GM18507 (cell line): ENCODE measurements at regions not wholly inside any gene's neighbourhood (a gene's known extent, or its start where the extent isn't known, plus 50 kb on each side); places are given as distances from the start of the nearest gene placed in this dataset.
"Not testable (repeated sequence)": the region's sequence is repeated elsewhere in the genome, so short reads cannot be mapped to it uniquely, and the experiment has no call there.

ENCODE experiments used
- DNase-seq: peaks from one replicate; pipeline ENCODE4 v3.0.0; 2011; ENCODE audit warnings: low read depth; ENCODE audit not compliant: insufficient read length; ENCODE audit errors: extremely low spot score
- FAIRE-seq: peaks from 2 replicates; lab custom pipeline; 2011; peaks lifted over from hg19 to GRCh38; lab: Jason Lieb, UNC

GRCh38 chr2:57693965-57694364 is 352.6 kb upstream of the VRK2 start:
- no peak for DNase-seq
- no peak for FAIRE-seq

DNA sequence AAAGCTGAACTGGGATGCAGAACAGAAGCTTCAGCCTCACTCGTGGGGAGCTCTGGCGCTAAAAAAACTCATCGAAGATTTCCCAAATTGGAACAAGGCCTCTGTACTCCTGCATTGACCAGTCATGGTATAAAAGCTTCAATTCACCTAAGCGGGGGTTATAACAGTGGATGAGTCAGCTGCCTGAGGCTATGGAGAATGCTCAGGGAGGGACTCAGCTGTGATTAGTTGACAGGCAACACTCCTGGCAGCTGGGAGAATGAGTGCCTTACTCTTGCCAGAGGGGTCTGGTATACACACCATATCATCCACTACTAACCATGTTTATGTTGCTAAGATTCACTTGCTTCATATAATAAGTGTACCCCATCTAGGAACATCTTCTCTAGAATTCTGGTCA is 350.6 kb upstream of the VRK2 start:
- no peak for DNase-seq
- no peak for FAIRE-seq

DNA sequence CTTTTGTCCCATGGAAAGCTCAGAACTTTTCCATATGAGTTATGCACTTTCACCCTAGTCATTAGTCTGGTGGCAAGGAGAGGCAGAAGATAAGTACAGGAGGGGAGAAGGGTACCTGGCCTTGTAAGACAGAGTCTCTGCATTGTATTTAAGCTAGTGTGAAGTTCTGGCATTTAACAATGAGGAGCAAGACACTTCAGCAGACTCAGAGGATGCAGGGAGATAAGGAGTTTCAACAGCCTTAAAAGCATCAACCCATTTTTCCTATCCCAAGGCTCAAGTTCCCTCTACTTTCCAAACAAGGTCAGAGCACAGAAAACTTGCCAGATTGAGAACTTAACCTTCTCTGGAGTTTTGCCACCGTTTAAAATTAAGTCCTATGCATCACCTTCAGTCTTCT is 348.2 kb upstream of the VRK2 start:
- FAIRE-seq (no peak), DNase-seq (no peak)

DNA sequence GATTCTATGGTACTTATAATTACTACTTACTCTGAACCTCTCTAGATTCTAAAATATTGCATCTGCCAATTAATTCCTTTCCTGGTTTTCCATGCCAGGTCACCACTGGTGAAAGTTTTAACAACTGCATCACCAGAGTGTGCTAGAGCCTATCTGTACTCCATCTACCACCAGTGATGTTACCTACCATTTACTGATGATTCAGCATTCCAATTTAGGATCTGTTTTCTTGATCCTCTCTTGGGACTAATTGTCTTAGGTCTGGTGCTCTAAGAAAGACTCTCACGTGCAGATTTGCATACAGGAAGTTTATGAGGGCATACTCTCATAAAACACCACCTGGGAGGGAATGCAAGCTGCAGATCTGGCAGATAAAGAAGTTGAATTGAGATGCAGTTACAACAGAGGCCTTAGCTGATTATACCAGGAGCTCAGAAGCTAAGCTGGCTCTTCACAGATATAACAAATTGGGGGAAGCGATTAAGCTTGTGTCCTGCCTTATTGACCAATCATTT is 347.6 kb upstream of the VRK2 start:
- DNase-seq (no peak), FAIRE-seq (no peak)

DNA sequence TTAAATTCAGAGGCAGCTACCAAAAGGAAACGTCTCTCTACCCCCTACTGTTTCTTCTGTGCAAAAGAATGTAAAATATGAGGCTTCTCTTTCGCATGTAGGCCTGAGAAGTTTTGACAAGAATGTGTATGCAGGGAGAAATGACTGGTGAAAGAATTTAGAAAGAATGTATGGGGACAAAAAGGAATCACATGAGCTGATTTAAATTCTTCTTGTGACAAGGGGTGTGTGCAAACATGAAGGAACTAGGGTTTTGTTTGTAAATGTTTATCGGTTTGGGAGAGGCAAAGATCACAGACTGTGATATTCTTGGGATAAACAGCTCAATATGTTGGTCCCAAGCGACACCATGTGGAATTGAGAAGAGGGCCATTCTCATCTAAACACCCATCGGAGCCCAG is 345.2 kb upstream of the VRK2 start:
- FAIRE-seq (no peak), DNase-seq (no peak)

- DNase-seq (no peak), FAIRE-seq (no peak)
Measured at GRCh38 chr2:57703407-57703806, 343.2 kb upstream of the VRK2 start.

DNA sequence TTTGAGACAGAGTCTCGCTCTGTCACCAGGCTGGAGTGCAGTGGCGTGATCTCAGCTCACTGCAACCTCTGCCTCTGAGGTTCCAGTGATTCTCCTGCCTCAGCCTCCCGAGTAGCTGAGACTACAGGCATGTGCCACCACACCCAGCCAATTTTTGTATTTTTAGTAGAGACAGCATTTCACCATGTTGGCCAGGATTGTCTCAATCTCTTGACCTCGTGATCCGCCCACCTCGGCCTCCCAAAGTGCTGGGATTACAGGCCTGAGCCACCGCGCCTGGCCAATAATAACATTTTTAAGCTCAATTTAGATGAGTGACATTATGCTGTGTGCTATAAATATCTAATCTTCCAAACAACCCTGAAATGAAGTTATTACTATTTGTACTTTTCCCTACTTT is 338.8 kb upstream of the VRK2 start:
- DNase-seq, FAIRE-seq: not testable (repeated sequence)

DNA sequence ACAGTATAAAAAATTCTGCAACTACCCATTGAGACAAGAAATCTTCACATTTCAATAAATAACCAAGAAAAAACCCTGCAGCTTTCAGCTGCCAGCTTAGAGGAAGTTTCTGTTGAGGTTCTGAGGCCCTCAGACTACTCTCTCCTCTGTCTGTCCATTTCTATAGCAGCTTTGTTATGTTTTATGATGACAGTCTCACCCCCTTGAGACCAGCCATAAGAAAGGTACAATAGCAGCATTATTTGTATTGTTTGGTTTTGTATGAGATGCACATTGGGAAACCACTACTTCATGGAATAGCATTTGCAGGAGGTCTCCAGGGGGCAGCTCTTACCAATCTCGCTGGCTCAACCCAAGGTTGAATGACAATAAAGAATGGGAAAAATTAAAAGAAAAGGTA is 334.6 kb upstream of the VRK2 start:
- DNase-seq (no peak), FAIRE-seq (no peak)

- peak; percentile 95 for FAIRE-seq
- DNase-seq: peak; percentile 8
Measured at GRCh38 chr2:57720728-57721627, 325.6 kb upstream of the VRK2 start.

DNA sequence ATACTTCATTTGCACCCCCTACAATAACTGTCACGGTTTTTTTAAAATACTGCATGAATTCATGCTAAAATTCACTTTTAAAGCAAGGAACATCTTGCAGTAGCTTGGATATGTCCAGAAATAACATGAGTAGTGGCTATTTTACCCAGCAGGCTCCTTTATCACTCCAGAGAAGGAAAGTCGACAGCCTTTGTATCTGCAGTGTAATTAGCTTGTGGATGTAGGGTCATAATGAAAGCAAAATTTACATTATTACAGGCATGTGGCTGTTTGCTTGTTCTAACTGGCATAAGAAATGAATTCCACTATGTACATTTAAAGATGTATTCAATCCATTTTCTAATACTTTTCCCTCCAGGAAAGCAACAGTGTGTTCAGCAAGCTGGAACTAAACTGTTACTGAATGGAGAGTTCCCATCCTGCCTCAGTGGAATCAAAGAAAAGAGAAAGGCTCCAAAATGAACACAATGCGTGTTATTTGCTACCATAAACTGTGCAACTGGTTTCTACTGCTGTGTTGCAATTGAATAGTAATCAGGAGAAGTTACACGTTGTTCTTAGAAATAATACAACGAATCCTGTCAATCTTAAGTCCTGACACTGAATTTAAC is 321.2 kb upstream of the VRK2 start:
- no peak for FAIRE-seq
- DNase-seq: no peak

DNA sequence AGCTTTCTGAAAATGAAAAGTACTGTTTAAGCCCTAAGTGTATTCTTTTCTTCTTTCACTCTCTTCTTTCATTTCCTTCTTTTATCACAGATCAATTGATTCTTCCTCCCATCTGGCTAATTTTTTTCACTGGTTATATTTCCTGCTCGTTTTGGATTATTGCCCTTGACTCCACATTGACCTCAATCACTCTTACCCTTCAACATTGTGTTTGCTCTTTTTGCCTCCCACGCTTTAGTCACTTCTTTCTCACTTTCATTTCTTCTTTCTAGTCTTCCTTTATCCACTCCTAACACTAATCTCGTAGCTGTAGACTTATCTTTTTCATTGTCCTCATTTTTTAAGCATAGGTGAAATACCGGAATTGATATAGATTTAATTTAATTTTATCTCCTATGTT is 320.3 kb upstream of the VRK2 start:
- DNase-seq (no peak), FAIRE-seq (peak; percentile 84)

DNA sequence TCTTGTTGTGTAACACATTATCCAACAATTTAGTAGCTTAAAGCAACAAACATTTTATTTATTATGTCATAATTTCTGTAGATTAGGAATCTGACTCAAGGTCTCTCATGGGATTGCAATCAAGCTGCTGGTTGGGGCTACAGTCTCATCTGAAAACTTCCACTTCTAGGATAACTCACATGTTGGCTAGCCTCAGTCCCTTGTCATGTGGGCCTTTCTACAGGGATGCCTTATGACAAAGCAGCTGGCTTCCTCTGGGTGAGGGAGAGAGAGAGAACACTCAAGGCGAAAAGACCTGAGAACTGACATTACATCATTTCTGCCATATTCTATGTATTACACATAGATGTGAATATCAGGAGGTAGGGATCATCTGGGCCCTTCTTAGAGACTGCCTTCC is 317.9 kb upstream of the VRK2 start:
- no peak for FAIRE-seq

GRCh38 chr2:57733956-57734355 is 312.6 kb upstream of the VRK2 start:
- DNase-seq (no peak), FAIRE-seq (no peak)

More for the DNA sequence above, 317.9 kb upstream of the VRK2 start:
- no peak for DNase-seq

DNA sequence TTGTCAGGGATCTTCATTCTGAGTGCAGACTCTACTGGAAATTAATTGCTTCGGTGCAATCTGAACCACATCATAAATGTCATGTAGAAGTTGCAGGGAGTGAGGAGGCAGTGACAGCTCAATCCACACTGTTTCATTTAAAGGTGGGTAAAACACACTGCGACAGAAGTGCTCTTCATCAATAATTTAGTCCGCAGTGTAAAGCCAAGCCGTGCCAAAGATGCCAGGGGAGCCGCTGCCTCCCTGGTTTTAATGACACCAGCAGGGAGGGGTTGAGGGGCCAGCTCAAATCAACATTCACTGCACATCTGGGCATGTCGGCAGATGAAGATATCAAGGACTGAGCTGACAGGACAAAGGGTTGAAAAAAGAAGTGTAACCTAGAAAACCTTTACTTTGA is 305.7 kb upstream of the VRK2 start:
- no peak for FAIRE-seq

DNA sequence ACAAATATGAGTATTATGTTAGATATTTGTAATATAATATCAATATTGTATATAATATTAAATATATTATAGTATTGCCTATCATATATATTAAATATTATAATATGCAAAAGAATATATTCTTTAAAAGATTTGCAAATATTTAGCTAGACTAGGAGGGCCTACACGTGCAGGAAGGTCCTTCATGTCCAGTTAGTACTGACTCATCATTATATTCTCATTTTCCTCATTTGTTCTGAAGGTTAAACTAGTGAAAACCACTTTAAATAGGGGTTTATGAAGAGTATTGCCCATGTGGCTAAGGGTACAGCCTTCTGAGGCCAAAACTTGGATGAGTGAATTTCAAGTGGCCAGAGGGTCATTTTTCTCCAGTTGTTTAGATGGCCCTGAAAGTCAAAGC is 293.0 kb upstream of the VRK2 start:
- FAIRE-seq: no peak

More for the DNA sequence above, 305.7 kb upstream of the VRK2 start:
- DNase-seq: no peak

GRCh38 chr2:57758686-57759085 is 287.9 kb upstream of the VRK2 start:
- no peak for FAIRE-seq
- no peak for DNase-seq

More for the DNA sequence above, 293.0 kb upstream of the VRK2 start:
- no peak for DNase-seq

GRCh38 chr2:57759131-57759530 is 287.5 kb upstream of the VRK2 start:
- no peak for DNase-seq
- FAIRE-seq: peak; percentile 38

GRCh38 chr2:57759822-57760300 is 286.7 kb upstream of the VRK2 start:
- peak; percentile 86 for FAIRE-seq
- peak; percentile 64 for DNase-seq

- DNase-seq (peak; percentile 23), FAIRE-seq (peak; percentile 87)
Measured at GRCh38 chr2:57760381-57760801, 286.2 kb upstream of the VRK2 start.

DNA sequence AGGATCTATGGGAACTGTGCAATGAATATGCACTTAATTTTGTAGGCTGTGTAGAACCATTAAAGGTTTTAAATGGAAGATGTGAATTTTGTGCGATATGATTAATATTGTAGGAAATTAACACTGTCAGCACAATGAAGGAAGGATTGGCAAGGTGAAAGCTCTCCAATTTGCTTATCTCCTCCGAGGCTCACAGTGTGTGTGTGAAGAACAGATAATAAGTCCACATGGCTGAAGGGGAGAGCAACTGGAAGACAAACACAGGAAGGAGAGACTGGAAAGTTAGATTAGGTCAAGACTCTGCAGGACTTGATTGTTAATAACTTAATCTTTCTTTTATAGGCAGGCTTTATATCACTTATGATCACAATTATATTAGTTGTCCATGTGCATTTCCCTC is 269.7 kb upstream of the VRK2 start:
- FAIRE-seq (no peak), DNase-seq (no peak)

GRCh38 chr2:57782587-57782986 is 264.0 kb upstream of the VRK2 start:
- DNase-seq (no peak), FAIRE-seq (no peak)
